OCI-LY1 (cell line): ENCODE measurements at regions not wholly inside any gene's neighbourhood (a gene's known extent, or its start where the extent isn't known, plus 50 kb on each side); places are given as distances from the start of the nearest gene placed in this dataset.

Source experiments
- EZH2 ChIP-seq: fragments of 200-600 bp; sonication (generic), shearing (Covaris generic); IDR thresholded peaks from 2 replicates; pipeline ENCODE4 v1.8.0; 2017; ENCODE audit warnings: borderline replicate concordance, mixed run types, mild to moderate bottlenecking, antibody characterized with exemption, low read length, moderate library complexity, mixed read lengths
- TF ChIP-seq, protein P1 (sequence below): fragments of 200-600 bp; sonication (generic), shearing (Covaris generic); IDR thresholded peaks from 2 replicates; pipeline ENCODE4 v1.5.1; 2017; ENCODE audit warnings: mild to moderate bottlenecking, antibody characterized with exemption, low read length, moderate library complexity, mixed read lengths

DNA sequence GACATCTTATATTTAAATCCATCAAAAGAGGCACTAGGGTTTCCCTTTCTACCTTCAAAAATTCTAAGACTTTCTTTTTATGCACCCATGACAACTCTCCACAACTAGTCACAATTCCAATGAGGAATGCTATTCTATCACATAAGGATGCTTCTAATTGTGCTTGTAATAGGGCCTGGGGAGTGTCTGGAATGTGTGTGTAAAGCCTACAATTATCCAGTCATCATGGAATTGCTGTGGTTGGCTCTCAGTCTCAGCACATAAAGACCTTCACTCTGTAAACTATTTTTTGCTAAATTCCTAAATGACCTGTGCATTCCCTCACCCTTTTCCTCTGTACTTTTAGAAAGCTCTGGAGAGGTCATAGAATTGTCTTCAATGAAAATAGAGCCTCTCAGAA is 86.7 kb downstream of the EPDR1 start:
- TF ChIP-seq, protein P1, sequence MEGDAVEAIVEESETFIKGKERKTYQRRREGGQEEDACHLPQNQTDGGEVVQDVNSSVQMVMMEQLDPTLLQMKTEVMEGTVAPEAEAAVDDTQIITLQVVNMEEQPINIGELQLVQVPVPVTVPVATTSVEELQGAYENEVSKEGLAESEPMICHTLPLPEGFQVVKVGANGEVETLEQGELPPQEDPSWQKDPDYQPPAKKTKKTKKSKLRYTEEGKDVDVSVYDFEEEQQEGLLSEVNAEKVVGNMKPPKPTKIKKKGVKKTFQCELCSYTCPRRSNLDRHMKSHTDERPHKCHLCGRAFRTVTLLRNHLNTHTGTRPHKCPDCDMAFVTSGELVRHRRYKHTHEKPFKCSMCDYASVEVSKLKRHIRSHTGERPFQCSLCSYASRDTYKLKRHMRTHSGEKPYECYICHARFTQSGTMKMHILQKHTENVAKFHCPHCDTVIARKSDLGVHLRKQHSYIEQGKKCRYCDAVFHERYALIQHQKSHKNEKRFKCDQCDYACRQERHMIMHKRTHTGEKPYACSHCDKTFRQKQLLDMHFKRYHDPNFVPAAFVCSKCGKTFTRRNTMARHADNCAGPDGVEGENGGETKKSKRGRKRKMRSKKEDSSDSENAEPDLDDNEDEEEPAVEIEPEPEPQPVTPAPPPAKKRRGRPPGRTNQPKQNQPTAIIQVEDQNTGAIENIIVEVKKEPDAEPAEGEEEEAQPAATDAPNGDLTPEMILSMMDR: no peak
- TF ChIP-seq EZH2: no peak
